SH-SY5Y (cell line): ENCODE measurements at regions not wholly inside any gene's neighbourhood (a gene's known extent, or its start where the extent isn't known, plus 50 kb on each side); places are given as distances from the start of the nearest gene placed in this dataset.

Experiments used
- GATA2 ChIP-seq: IDR thresholded peaks from 2 replicates; pipeline ENCODE4 v1.6.1; 2011; ENCODE audit warnings: mild to moderate bottlenecking, low read depth, low read length
- GATA3 ChIP-seq: IDR thresholded peaks from 2 replicates; pipeline ENCODE4 v1.6.1; 2011; ENCODE audit warnings: low read depth, mild to moderate bottlenecking, low read length, moderate library complexity

DNA sequence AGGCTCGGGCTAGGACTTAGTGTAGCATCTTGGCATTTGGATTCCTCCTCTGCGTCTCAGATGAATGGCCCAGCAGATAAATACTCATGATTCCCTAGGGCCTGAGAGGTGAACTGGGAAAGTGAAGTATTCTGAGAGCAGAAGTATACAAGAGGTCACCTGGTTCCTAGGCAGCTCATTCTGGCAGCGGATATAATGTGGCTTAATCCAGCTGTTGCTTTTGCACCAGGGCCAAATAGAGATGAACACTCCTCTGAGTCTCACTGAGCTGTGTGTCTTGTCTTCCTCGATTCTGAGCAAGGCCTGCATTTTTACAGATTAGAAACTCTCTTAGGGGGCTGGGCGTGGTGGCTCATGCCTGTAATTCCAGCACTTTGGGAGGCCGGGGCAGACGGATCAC is 196.1 kb downstream of the SLC4A3 start:
- no peak for TF ChIP-seq GATA2
- no peak for TF ChIP-seq GATA3
